Smooth muscle cell (in vitro differentiated cells): ENCODE measurements at regions not wholly inside any gene's neighbourhood (a gene's known extent, or its start where the extent isn't known, plus 50 kb on each side); places are given as distances from the start of the nearest gene placed in this dataset.
A peak's percentile ranks its signal among the peaks of the same experiment; 100 is the strongest.

Source experiments
- DNase-seq: peaks from one replicate; lab custom pipeline; 2025; ENCODE audit not compliant: unreplicated experiment; lab: John Stamatoyannopoulos, UW
- H2AFZ ChIP-seq: fragments of 200-600 bp; sonication (generic); 2 replicates; pipeline ENCODE4 v1.6.0; 2016; ENCODE audit warnings: antibody characterized with exemption, low read depth, mild to moderate bottlenecking
- H3F3A ChIP-seq: fragments of 200-600 bp; sonication (generic); 2 replicates; pipeline ENCODE4 v1.6.0; 2017; ENCODE audit warnings: antibody characterized with exemption, low read depth
- H3K27ac ChIP-seq: fragments of 200-600 bp; sonication (generic); 2 replicates; pipeline ENCODE4 v1.5.1; 2016; ENCODE audit warnings: low read depth, mild to moderate bottlenecking
- H3K27me3 ChIP-seq: fragments of 200-600 bp; sonication (generic); 2 replicates; pipeline ENCODE4 v1.6.1; 2016; ENCODE audit warnings: low read depth, mild to moderate bottlenecking
- H3K36me3 ChIP-seq: fragments of 200-600 bp; sonication (generic); 2 replicates; pipeline ENCODE4 v1.5.1; 2016; ENCODE audit warnings: low read depth
- H3K4me1 ChIP-seq: fragments of 200-600 bp; sonication (generic); 2 replicates; pipeline ENCODE4 v1.5.1; 2016; ENCODE audit warnings: low read depth
- H3K4me2 ChIP-seq: fragments of 200-600 bp; sonication (generic); 2 replicates; pipeline ENCODE4 v1.6.0; 2016; ENCODE audit warnings: mild to moderate bottlenecking
- H3K4me3 ChIP-seq: fragments of 200-600 bp; sonication (generic); 2 replicates; pipeline ENCODE4 v1.5.1; 2016; ENCODE audit warnings: mild to moderate bottlenecking
- H3K79me2 ChIP-seq: fragments of 200-600 bp; sonication (generic); 2 replicates; pipeline ENCODE4 v1.6.0; 2016; ENCODE audit warnings: low read depth, mild to moderate bottlenecking
- H3K9ac ChIP-seq: fragments of 200-600 bp; sonication (generic); 2 replicates; pipeline ENCODE4 v1.6.0; 2016; ENCODE audit warnings: low read depth
- H3K9me3 ChIP-seq: fragments of 200-600 bp; sonication (generic); replicated peaks from 2 replicates; pipeline ENCODE4 v1.5.1; 2016; ENCODE audit warnings: low read depth
- H4K20me1 ChIP-seq: fragments of 200-600 bp; sonication (generic); 2 replicates; pipeline ENCODE4 v1.6.0; 2016; ENCODE audit warnings: low read depth
- CTCF ChIP-seq: fragments of 200-600 bp; sonication (generic); IDR thresholded peaks from 2 replicates; pipeline ENCODE4 v1.5.1; 2017; ENCODE audit warnings: borderline replicate concordance, mild to moderate bottlenecking, antibody characterized with exemption; ENCODE audit not compliant: insufficient read depth, poor library complexity, severe bottlenecking
- WGBS: methylation state at CpG from one replicate; pipeline ENCODE4 v1.1.7; 2016; ENCODE audit warnings: low lambda C conversion rate; 5-methylcytosine and 5-hydroxymethylcytosine counted together

- WGBS, result 94% methylated on average over 2 of the region's 2 CpGs
- H3K79me2 ChIP-seq, result no peaks in the 10 kb centered on the region
- H3K27ac ChIP-seq, result no peak overlapping the region
- H4K20me1 ChIP-seq, result no peaks in the 10 kb centered on the region
- H3K36me3 ChIP-seq, result no peaks in the 10 kb centered on the region
- H3K9me3 ChIP-seq, result no peaks in the 10 kb centered on the region
- no peaks in the 10 kb centered on the region for H3K27me3 ChIP-seq
- no peak overlapping the region for H2AFZ ChIP-seq
- H3F3A ChIP-seq, result peaks cover 10% of the 10 kb centered on the region
- no peak for TF ChIP-seq CTCF
- no peak overlapping the region for H3K4me2 ChIP-seq
- peaks cover 7% of the 10 kb centered on the region for H3K4me1 ChIP-seq
- H3K9ac ChIP-seq, result no peak overlapping the region
- no peak overlapping the region for H3K4me3 ChIP-seq
- no peak for DNase-seq
Measured at GRCh38 chr2:62339413-62339812, 143.5 kb downstream of the B3GNT2 start.

- Histone ChIP-seq H3K4me3 (no peak overlapping the region), H3K4me2 (no peak overlapping the region), H3K79me2 (no peaks in the 10 kb centered on the region), H4K20me1 (no peaks in the 10 kb centered on the region), H3K9me3 (no peaks in the 10 kb centered on the region), H3K36me3 (no peaks in the 10 kb centered on the region), H3K4me1 (peaks cover 7% of the 10 kb centered on the region), H3K27ac (no peak overlapping the region), H3K9ac (no peak overlapping the region), H3K27me3 (no peaks in the 10 kb centered on the region), H3F3A (peaks cover 10% of the 10 kb centered on the region), H2AFZ (no peak overlapping the region)
- no peak for DNase-seq
- TF ChIP-seq CTCF, result no peak
- WGBS, result 78% methylated on average over 4 of the region's 4 CpGs
Measured at GRCh38 chr2:62338111-62338510, 142.2 kb downstream of the B3GNT2 start.

GRCh38 chr2:62337403-62337802 is 141.5 kb downstream of the B3GNT2 start:
- no peak for DNase-seq
- no peak for TF ChIP-seq CTCF
- Histone ChIP-seq H3K4me3 (no peak overlapping the region), H3K27ac (no peak overlapping the region), H3F3A (peaks cover 10% of the 10 kb centered on the region), H3K9me3 (no peaks in the 10 kb centered on the region), H3K27me3 (no peaks in the 10 kb centered on the region), H3K9ac (no peak overlapping the region), H3K36me3 (no peaks in the 10 kb centered on the region), H3K79me2 (no peaks in the 10 kb centered on the region), H3K4me1 (peaks cover 7% of the 10 kb centered on the region), H4K20me1 (no peaks in the 10 kb centered on the region), H3K4me2 (no peak overlapping the region), H2AFZ (no peak overlapping the region)
- WGBS, result 96% methylated on average over 4 of the region's 4 CpGs

- H3K4me1 ChIP-seq, result peaks cover 7% of the 10 kb centered on the region
- no peaks in the 10 kb centered on the region for H3K27me3 ChIP-seq
- no peaks in the 10 kb centered on the region for H3K79me2 ChIP-seq
- no peak overlapping the region for H3K4me2 ChIP-seq
- peaks cover 3% of the 10 kb centered on the region for H3F3A ChIP-seq
- no peaks in the 10 kb centered on the region for H4K20me1 ChIP-seq
- TF ChIP-seq CTCF, result no peak
- 66% methylated on average over 5 of the region's 5 CpGs for whole genome bisulfite sequencing
- H2AFZ ChIP-seq, result peak overlapping the region; percentile 4
- no peak for DNase-seq
- no peaks in the 10 kb centered on the region for H3K9me3 ChIP-seq
- H3K27ac ChIP-seq, result no peak overlapping the region
- no peak overlapping the region for H3K4me3 ChIP-seq
- no peak overlapping the region for H3K9ac ChIP-seq
- no peaks in the 10 kb centered on the region for H3K36me3 ChIP-seq
Measured at GRCh38 chr2:62335612-62336011, 139.7 kb downstream of the B3GNT2 start.
